Fibroblast of skin of right biceps (primary cell): ENCODE measurements at regions not wholly inside any gene's neighbourhood (a gene's known extent, or its start where the extent isn't known, plus 50 kb on each side); places are given as distances from the start of the nearest gene placed in this dataset.

ENCODE experiments used
- DNase-seq: peaks from one replicate; pipeline ENCODE4 v3.0.0-alpha.2; 2013

- peak; percentile 90 for DNase-seq
Measured at GRCh38 chr2:67516899-67517530, 119.9 kb downstream of the ETAA1 start.

DNA sequence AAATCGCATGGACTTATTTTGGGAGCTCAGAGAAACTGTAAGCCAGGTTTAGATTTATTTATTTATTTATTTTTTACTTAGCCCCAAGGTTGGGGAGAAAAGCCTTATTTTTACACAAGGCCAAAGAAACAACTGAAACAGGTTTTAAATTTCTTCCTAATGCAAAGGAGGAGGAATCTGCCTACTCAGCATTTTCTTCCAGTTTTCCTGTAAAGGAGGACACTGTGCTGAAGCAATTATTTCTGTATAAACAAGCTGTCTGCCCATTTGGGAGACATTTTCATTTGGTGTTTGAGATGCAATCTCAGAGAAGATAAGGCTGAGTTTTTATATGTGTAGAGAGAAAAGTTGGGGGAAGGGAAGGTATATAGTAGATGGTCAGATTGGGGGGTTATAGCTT lies 125.0 kb downstream of the ETAA1 start:
- no peak for DNase-seq

DNA sequence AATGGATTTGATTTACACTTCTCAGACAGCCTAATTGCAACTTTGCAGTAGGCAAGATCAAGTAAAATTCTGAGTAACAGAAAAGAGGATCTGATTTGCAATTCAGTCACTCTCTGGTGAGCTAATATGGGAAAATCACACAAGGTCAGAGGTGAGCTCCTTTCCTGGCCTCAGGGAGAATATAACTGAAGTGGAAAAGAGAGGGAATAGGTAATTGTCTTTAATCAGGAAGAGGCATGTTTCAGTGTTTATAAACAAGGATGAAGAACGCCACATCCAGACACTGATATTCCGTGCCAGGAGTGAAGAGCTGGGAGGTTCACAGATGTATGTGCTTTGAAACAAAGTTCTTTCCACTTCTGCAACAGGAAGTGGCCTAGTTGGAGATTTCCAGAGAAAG lies 127.1 kb downstream of the ETAA1 start:
- no peak for DNase-seq

GRCh38 chr2:67524777-67525176 lies 127.6 kb downstream of the ETAA1 start:
- DNase-seq = no peak

GRCh38 chr2:67526283-67526682 lies 129.2 kb downstream of the ETAA1 start:
- peak; percentile 55 for DNase-seq

- DNase-seq = no peak
Measured at GRCh38 chr2:67528320-67528719, 131.2 kb downstream of the ETAA1 start.

GRCh38 chr2:67532387-67532786 lies 135.3 kb downstream of the ETAA1 start:
- DNase-seq = no peak

- no peak for DNase-seq
Measured at GRCh38 chr2:67534745-67535144, 137.6 kb downstream of the ETAA1 start.

- DNase-seq = no peak
Measured at GRCh38 chr2:67540962-67541361, 143.8 kb downstream of the ETAA1 start.

DNA sequence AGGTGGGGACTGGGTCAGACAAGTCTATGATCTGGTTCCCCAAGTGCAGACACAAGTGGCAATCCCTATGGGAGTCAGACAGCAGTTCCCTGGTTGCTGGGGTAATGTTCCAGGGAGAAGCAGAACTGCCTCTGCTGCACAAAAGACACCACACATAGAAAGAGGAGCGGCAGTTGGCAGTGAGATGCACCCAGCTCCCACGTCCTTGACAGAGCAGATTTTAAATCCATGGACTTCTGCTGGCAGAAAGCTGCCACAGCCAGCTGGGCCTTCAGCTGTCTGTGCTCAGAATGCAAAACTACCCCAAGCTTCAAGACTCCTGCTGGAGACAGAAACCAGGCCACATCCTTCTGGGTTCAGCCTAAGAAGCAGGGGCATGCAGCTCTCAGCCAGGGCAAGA lies 147.2 kb downstream of the ETAA1 start:
- no peak for DNase-seq

DNA sequence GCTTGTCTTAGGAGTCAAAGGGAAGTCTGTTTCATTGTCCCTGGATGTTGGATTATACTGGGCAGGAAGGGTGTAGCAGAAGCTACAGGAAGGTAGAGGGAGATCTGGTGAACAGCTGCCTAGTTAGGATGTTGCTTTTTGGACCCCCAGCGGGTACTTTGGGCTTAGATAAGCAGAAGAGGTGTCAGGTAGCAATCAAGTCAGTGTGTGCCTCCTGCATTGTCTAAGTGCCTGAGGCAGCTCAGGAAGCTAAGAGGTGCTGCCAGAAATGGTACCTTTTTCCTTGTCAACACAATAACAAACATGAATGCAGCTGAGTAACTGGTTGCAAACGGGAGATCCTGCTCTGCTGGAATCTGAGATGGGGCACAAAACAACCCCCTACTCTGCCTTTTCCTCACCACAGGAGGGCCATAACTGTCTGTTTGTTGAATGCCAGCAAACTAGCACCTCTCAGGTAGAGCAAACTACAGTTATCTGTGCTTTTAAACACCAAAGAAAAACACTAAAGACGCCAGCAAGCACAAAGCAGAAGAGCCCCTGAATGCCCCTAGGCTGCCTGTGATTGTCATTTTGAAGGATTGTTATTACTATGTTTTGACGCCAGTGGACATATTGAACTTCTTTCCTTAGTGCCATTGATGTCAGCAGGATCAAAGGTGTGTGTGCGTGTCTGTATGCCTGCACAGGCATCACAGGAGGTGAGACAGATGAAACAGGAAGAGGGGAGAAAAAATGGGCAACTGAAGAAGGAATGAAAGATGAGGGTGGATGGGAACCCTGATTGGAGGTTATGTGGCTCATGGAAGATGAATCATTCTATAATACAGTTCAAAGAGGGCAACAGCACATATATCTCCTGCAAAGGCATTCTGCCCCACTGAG lies 151.4 kb downstream of the ETAA1 start:
- DNase-seq = no peak

GRCh38 chr2:67559156-67559555 lies 162.0 kb downstream of the ETAA1 start:
- no peak for DNase-seq

- DNase-seq = no peak
Measured at GRCh38 chr2:67560771-67561456, 163.8 kb downstream of the ETAA1 start.

- DNase-seq = peak; percentile 74
Measured at GRCh38 chr2:67561457-67561965, 164.4 kb downstream of the ETAA1 start.

GRCh38 chr2:67564076-67564475 lies 166.9 kb downstream of the ETAA1 start:
- DNase-seq = peak; percentile 54

DNA sequence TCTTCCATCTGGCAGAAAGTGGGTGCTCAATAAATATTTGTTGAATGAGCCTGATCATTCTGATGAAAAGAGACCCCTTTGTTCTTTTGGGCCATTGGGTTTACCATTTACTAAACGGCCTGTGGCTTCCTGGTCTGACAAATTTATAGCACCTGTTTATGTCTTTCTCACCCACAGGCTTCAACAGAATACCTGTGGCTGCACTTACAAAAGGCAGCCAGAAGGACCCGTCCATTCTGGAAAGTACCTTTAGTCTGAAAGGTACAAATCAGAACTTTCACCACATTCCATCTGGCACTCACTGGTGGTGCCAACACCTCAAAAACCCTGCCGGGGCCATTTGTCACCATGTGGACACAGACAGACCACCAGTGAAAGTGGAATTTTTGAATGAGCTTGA lies 167.5 kb downstream of the ETAA1 start:
- DNase-seq = no peak

GRCh38 chr2:67565262-67565661 lies 168.1 kb downstream of the ETAA1 start:
- DNase-seq = no peak

GRCh38 chr2:67565761-67566160 lies 168.6 kb downstream of the ETAA1 start:
- peak; percentile 70 for DNase-seq

- no peak for DNase-seq
Measured at GRCh38 chr2:67566285-67566684, 169.2 kb downstream of the ETAA1 start.

- DNase-seq = peak; percentile 25
Measured at GRCh38 chr2:67566958-67567635, 170.0 kb downstream of the ETAA1 start.

- DNase-seq = peak; percentile 42
Measured at GRCh38 chr2:67567886-67568285, 170.8 kb downstream of the ETAA1 start.

- DNase-seq = no peak
Measured at GRCh38 chr2:67570611-67571010, 173.5 kb downstream of the ETAA1 start.
